HG02943 (cell line): ENCODE measurements at regions not wholly inside any gene's neighbourhood (a gene's known extent, or its start where the extent isn't known, plus 50 kb on each side); places are given as distances from the start of the nearest gene placed in this dataset.

Source experiments
- ATAC-seq: cut with Tn5 transposase; IDR thresholded peaks from one replicate; pipeline ENCODE4 v1.9.1; 2021; ENCODE audit warnings: mild to moderate bottlenecking, low read depth, moderate library complexity; ENCODE audit not compliant: unreplicated experiment

- no peak for ATAC-seq
Observed at GRCh38 chr13:97627566-97627965, 193.6 kb downstream of the RAP2A start.

GRCh38 chr13:97629601-97630272, 195.8 kb downstream of the RAP2A start:
- no peak for ATAC-seq

- ATAC-seq = no peak
Observed at GRCh38 chr13:97630725-97631124, 196.8 kb downstream of the RAP2A start.

GRCh38 chr13:97631158-97631557, 197.2 kb downstream of the RAP2A start:
- ATAC-seq = no peak

- no peak for ATAC-seq
Observed at GRCh38 chr13:97639236-97639635, 205.3 kb downstream of the RAP2A start.

GRCh38 chr13:97640268-97640667, 206.3 kb downstream of the RAP2A start:
- ATAC-seq = no peak

- ATAC-seq = no peak
Observed at GRCh38 chr13:97648171-97648880, 214.4 kb downstream of the RAP2A start.

- no peak for ATAC-seq
Observed at GRCh38 chr13:97648881-97649224, 214.9 kb downstream of the RAP2A start.

- no peak for ATAC-seq
Observed at GRCh38 chr13:97653443-97654140, 219.6 kb downstream of the RAP2A start.

GRCh38 chr13:97654236-97654635, 220.3 kb downstream of the RAP2A start:
- no peak for ATAC-seq

- ATAC-seq = no peak
Observed at GRCh38 chr13:97658556-97658955, 224.6 kb downstream of the RAP2A start.

- ATAC-seq = no peak
Observed at GRCh38 chr13:97659602-97660001, 225.6 kb downstream of the RAP2A start.

- no peak for ATAC-seq
Observed at GRCh38 chr13:97660594-97661260, 226.8 kb downstream of the RAP2A start.

- ATAC-seq = no peak
Observed at GRCh38 chr13:97686594-97686993, 252.6 kb downstream of the RAP2A start.

- no peak for ATAC-seq
Observed at GRCh38 chr13:97692628-97693027, 258.7 kb downstream of the RAP2A start.

GRCh38 chr13:97695684-97696083, 257.8 kb upstream of the IPO5 start:
- ATAC-seq = no peak

GRCh38 chr13:97696921-97697320, 256.6 kb upstream of the IPO5 start:
- no peak for ATAC-seq

GRCh38 chr13:97700306-97700848, 253.1 kb upstream of the IPO5 start:
- ATAC-seq = no peak

GRCh38 chr13:97702614-97703013, 250.9 kb upstream of the IPO5 start:
- ATAC-seq = no peak

- ATAC-seq = no peak
Observed at GRCh38 chr13:97710797-97711196, 242.7 kb upstream of the IPO5 start.

- ATAC-seq = no peak
Observed at GRCh38 chr13:97712770-97713169, 240.7 kb upstream of the IPO5 start.
